Stimulated activated naive CD4-positive, alpha-beta T cell treated with Interleukin-2 at 50 U/mL for 16 hours (primary cell): ENCODE measurements at regions not wholly inside any gene's neighbourhood (a gene's known extent, or its start where the extent isn't known, plus 50 kb on each side); places are given as distances from the start of the nearest gene placed in this dataset.

Source experiments
- DNase-seq: peaks from one replicate; lab custom pipeline; 2025; lab: John Stamatoyannopoulos, UW

GRCh38 chr9:3732077-3733038 is 206.6 kb upstream of the RFX3 start:
- DNase-seq: no peak

DNA sequence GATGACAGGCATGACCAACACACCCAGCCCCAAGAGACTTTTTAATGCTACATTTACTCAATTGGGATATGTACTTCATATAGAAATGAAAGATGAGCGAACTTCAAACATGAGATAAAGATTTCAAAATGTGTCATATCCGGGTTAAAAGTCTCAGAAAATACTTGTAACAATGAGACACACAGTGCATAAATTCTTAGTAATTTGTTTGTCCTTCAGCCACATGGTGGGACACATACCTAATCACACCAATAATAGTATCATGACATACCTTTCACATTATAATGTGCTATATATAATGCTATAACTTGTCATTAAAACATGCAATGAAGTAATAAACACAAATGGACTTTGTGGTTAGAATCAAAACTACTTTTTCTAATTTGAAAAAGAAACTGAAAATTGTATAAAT is 204.7 kb upstream of the RFX3 start:
- DNase-seq: no peak

DNA sequence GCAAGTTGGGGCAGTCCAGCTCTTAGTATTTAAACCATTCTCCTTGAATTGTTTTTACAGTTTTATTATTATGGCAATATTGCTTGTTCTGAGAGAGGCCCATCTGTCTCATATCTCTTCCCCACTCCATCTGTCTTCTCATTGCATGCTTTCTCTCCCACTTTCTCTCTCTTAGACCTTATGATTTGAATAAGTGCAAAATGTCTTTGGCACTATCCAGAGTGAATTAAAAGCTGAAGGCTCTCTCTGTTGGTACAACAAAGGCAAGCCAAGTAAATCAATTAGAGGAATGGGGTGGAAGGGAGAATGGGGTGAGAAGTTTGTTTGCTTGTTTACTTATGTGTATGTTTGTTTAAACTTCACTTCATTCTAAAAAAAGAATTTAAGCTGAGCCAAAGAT is 195.3 kb upstream of the RFX3 start:
- DNase-seq: no peak

DNA sequence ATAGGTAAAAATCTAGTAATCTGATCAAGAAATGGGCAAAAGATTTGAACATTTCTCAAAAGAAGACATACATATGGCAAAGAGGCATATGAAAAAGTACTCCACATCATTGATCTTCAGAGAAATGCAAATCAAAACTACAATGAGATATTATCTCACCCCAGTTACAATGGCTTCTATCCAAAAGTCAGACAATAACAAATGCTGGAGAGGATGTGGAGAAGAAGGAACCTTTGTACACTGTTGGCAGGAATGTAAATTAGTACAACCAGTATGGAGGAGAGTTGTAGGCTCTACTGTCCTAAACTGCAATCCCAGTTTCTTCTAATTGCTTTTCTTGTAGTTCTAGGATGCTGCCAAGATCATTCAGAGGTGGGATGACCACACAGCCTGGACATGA is 193.5 kb upstream of the RFX3 start:
- DNase-seq: no peak

DNA sequence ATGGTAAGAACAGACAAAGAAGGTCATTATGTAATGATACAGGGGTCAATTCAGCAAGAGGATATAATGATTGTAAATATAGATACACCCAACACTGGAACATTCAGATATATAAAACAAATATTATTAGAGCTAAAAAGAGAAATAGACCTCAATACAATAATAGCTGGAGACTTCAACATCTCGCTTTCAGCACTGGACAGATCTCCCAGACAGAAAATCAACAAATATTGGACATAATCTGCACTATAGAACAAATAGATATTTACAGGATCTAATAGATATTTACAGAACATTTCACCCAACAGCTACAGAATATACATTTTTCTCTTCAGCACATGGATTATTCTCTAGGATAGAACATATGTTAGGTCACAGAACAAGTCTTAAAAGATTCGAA is 190.6 kb upstream of the RFX3 start:
- DNase-seq: no peak

- DNase-seq: no peak
Observed at GRCh38 chr9:3708751-3709150, 182.9 kb upstream of the RFX3 start.

GRCh38 chr9:3704890-3705289 is 179.1 kb upstream of the RFX3 start:
- no peak for DNase-seq

DNA sequence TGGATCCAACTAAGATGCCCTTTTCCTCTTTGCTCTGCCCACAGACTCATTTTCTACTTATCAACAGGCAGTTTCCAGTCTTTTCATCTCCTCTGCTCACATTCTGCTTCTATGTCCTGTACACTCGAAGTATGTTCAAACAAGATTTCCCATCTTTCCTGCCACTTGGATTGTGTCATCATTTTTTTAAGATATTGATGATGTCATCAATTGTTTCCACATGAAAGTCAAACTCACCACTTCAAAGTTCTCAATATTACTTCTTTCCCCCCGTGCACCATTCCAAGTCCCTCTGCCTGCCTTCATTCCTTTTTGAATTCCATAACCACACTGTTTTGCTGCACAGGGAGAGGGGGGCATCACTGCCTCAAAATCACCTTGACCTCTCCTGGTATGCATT is 175.0 kb upstream of the RFX3 start:
- DNase-seq: no peak

- DNase-seq: no peak
Observed at GRCh38 chr9:3699883-3700282, 174.1 kb upstream of the RFX3 start.

GRCh38 chr9:3698531-3698930 is 172.7 kb upstream of the RFX3 start:
- DNase-seq: no peak

DNA sequence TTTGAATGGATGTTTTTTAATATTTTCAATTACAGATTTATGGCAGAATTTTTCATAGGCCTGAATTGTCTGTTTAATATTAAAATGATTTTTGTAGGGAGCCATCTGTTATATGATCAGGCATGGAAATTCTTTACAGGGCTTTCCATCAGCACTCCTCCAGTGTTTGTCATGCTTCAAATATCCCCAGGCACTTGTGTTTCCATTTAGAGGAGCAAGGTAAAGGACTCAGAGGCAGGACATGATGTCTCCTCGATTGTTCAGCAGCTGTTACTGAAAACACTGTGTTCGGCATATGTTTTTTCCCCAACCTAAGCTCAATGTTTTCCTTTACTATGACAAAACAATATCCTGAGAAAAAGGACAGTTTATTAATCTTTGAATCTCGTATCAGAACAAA is 172.3 kb upstream of the RFX3 start:
- DNase-seq: no peak

- no peak for DNase-seq
Observed at GRCh38 chr9:3696368-3696767, 170.6 kb upstream of the RFX3 start.

- DNase-seq: no peak
Observed at GRCh38 chr9:3692606-3693005, 166.8 kb upstream of the RFX3 start.

DNA sequence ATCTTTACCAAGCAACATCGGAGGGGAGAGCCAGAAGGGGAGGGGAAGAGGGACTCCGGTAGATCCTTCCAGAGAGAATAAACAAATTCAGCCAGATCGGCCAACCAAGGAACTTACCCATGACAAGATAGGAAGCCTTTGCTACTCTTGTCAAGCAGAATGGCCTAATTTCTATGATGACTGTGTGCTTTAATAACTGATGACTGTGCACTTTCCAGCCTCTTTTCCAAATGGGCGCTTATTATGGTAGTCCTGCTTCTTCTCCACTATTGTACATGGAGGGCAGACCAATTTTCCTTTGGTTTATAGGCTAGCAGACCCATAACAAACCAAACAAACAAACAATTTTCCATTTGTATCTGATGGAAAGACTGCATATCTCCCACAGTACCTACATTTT is 163.8 kb upstream of the RFX3 start:
- DNase-seq: no peak

- DNase-seq: no peak
Observed at GRCh38 chr9:3687145-3687544, 161.3 kb upstream of the RFX3 start.

DNA sequence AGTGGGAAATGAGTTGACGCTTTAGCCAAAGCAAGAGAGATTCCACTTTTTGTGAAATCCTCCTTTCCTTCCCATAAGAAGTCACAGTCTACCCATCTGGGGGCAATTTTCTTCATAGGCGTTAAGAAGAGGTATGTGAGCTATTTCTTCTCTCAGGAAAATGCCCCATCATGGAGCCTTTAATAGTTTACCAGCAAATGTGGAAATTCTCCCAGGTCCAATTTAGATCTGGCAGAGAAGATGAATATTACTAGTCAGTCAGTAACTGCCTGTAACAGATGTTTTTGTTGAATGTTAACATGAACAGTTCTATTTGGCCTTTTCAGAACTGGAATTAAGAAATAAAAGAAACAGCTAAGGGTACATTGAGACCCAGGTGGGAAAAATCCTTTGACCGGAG is 156.4 kb upstream of the RFX3 start:
- DNase-seq: no peak

GRCh38 chr9:3677541-3677940 is 151.7 kb upstream of the RFX3 start:
- no peak for DNase-seq

GRCh38 chr9:3676766-3677165 is 151.0 kb upstream of the RFX3 start:
- no peak for DNase-seq

DNA sequence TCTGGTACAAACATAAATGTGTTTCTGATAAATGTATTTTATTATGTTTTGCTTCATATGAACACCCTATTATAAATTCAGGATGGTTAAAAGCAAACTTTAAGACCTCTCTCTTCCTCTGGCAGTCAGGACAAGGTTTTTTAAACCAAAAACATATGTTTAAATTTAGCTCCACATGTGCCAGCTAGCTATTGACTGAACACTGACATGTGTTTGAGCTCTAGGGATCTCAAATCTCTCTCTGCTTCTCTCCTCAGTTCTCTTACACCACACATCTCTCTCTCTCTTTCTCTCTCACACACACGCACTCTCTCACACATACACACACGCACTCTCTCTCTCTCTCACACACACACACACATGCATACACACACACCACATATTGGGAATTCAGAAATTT is 150.1 kb upstream of the RFX3 start:
- no peak for DNase-seq

DNA sequence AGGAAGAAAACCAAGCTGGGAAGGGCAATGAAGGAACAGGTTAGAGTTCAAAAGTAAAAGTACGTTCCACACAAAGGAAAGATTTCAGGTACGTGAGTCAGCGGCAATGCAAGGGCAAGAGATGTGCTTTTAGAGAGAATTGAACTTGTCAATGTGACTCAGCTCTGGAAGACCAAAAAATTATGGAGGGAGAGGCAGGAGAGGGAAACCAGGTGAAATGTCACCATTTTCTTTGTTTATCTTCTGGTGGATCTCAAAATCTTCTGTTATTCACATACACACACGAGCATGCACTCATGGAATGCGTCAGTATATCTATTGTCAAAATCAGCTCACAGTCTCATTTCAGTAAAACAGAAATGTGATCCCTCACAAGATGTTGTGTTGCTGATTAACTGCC is 148.8 kb upstream of the RFX3 start:
- no peak for DNase-seq

DNA sequence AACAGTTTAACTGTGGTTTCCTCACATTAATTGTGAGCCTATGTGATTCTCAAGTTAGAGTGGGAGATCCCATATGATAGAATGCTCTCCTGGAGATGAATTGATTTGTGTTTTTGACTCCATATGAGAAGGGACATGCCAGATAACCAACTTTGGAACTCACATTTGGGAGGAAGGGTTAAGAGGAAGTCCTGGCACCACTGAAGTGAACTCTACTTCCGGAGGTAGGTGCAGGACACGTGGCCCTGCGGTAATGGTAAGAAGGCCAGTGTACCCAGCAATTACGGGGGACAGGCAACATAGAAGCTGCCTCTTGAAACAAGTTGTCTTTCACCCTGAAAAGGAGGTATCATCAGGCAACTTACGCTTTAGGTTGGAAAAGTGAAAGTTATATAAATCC is 146.6 kb upstream of the RFX3 start:
- no peak for DNase-seq

GRCh38 chr9:3664044-3664443 is 138.2 kb upstream of the RFX3 start:
- DNase-seq: no peak

- no peak for DNase-seq
Observed at GRCh38 chr9:3662671-3663070, 136.9 kb upstream of the RFX3 start.

GRCh38 chr9:3660936-3661335 is 135.1 kb upstream of the RFX3 start:
- no peak for DNase-seq
